Astrocyte of the spinal cord (primary cell): ENCODE measurements at regions not wholly inside any gene's neighbourhood (a gene's known extent, or its start where the extent isn't known, plus 50 kb on each side); places are given as distances from the start of the nearest gene placed in this dataset.
"Not testable (repeated sequence)": the region's sequence is repeated elsewhere in the genome, so short reads cannot be mapped to it uniquely, and the experiment has no call there.

Experiments used
- DNase-seq: peaks from one replicate; pipeline ENCODE4 v3.0.0; 2011; ENCODE audit warnings: low read depth, low spot score
- H3K4me3 ChIP-seq: 2 replicates; pipeline ENCODE4 v1.5.1; 2011; ENCODE audit warnings: low read depth, mild to moderate bottlenecking, low read length, moderate library complexity
- CTCF ChIP-seq: IDR thresholded peaks from 2 replicates; pipeline ENCODE4 v1.5.1; 2012; ENCODE audit warnings: low read depth, mild to moderate bottlenecking, low read length, inconsistent platforms
- in situ Hi-C: cut with HindIII; loops from 2 replicates; pipeline ENCODE4 v1.10.0; 2017; ENCODE audit warnings: low sequenced_read_pairs

- H3K4me3 ChIP-seq, DNase-seq, in situ Hi-C loops: not testable (repeated sequence)
Observed at GRCh38 chr3:197459571-197459970, 96.2 kb downstream of the BDH1 start.

GRCh38 chr3:197458906-197459470, 96.8 kb downstream of the BDH1 start:
- no peak for DNase-seq
- in situ Hi-C loops: no loop called here
- H3K4me3 ChIP-seq: no peak overlapping the region
- no peak for TF ChIP-seq CTCF

- in situ Hi-C loops: no loop called here
- H3K4me3 ChIP-seq: no peak overlapping the region
- no peak for DNase-seq
- TF ChIP-seq CTCF: peak; percentile 28
Observed at GRCh38 chr3:197458179-197458707, 97.5 kb downstream of the BDH1 start.

- TF ChIP-seq CTCF: no peak
- DNase-seq: peak; percentile 90
- H3K4me3 ChIP-seq: peak overlapping the region; percentile 34
- in situ Hi-C loops: no loop called here
Observed at GRCh38 chr3:197456261-197457091, 99.3 kb downstream of the BDH1 start.

- H3K4me3 ChIP-seq, in situ Hi-C loops, DNase-seq: not testable (repeated sequence)
Observed at GRCh38 chr3:197454841-197455240, 100.9 kb downstream of the BDH1 start.

- in situ Hi-C loops: no loop called here
- peak; percentile 36 for TF ChIP-seq CTCF
- DNase-seq: no peak
- no peak overlapping the region for H3K4me3 ChIP-seq
Observed at GRCh38 chr3:197454014-197454413, 101.8 kb downstream of the BDH1 start.

GRCh38 chr3:197450810-197451209, 105.0 kb downstream of the BDH1 start:
- in situ Hi-C loops: no loop called here
- TF ChIP-seq CTCF: no peak

More at GRCh38 chr3:197450810-197451209, 105.0 kb downstream of the BDH1 start:
- DNase-seq: no peak
- no peak overlapping the region for H3K4me3 ChIP-seq
